ENCODE measurements at regions not wholly inside any gene's neighbourhood (a gene's known extent, or its start where the extent isn't known, plus 50 kb on each side); places are given as distances from the start of the nearest gene placed in this dataset.

DNA sequence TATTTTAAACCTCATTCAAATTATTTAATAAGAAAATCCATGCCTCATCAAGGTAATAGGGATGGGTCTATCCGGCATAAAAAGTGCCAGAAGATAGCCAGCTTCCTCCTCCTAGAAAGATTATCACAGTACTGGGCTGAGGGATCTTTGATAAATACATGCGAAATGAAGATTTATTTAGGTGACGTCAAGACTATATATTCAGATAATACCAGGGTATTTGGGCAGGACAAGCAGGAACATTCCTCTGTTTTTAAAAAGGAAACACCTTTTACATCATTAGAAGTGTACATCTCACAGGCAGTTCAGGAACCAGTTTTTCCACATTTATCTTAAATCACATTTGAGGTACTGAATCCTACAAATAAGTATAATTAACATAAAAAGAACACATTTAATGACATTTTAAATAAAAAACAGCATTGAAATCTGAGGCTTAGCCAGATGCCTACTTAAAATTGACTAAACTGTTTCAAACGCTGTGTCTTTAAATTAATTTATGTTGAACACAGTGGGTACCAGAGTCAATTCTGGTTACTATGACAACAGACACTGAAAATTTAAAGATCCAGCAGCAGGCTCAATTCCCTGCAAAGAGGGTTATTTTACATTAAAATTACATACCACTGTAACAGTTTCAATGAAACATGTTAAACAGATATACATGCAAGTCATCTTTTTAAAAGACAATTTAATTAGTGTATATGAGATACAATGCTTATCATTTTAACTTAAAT lies 124.7 kb upstream of the SLCO6A1 start:
- TF ChIP-seq, protein P1, sequence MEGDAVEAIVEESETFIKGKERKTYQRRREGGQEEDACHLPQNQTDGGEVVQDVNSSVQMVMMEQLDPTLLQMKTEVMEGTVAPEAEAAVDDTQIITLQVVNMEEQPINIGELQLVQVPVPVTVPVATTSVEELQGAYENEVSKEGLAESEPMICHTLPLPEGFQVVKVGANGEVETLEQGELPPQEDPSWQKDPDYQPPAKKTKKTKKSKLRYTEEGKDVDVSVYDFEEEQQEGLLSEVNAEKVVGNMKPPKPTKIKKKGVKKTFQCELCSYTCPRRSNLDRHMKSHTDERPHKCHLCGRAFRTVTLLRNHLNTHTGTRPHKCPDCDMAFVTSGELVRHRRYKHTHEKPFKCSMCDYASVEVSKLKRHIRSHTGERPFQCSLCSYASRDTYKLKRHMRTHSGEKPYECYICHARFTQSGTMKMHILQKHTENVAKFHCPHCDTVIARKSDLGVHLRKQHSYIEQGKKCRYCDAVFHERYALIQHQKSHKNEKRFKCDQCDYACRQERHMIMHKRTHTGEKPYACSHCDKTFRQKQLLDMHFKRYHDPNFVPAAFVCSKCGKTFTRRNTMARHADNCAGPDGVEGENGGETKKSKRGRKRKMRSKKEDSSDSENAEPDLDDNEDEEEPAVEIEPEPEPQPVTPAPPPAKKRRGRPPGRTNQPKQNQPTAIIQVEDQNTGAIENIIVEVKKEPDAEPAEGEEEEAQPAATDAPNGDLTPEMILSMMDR (optimal IDR thresholded peaks at IDR 0.05 in 1 of 3, IDR thresholded peaks at IDR 0.05 in 1 of 3, conservative IDR thresholded peaks at IDR 0.05 in 1 of 3; ENCODE audit: extremely low read depth in 1 of 3, insufficient read depth in 2 of 3, low read length in 3 of 3) = no peak
- no peak for TF ChIP-seq EZH2 (IDR thresholded peaks at IDR 0.05; ENCODE audit: low read length)
- H3K27me3 ChIP-seq (ENCODE audit: control insufficient read depth, extremely low read depth, insufficient read depth, low read length) = no peaks in the 10 kb centered on the region
- H3K79me2 ChIP-seq (ENCODE audit: control insufficient read depth, insufficient read depth, low read length) = no peaks in the 10 kb centered on the region
- H3K36me3 ChIP-seq (ENCODE audit: control insufficient read depth in 2 of 2, extremely low read depth in 1 of 2, insufficient read depth in 2 of 2, low read length in 2 of 2) = no peaks in the 10 kb centered on the region
- H2AFZ ChIP-seq (ENCODE audit: control insufficient read depth, low read length) = no peak overlapping the region
- H4K20me1 ChIP-seq (ENCODE audit: control insufficient read depth, extremely low read depth, insufficient read depth, low read length) = no peaks in the 10 kb centered on the region
- no peak overlapping the region for H3K27ac ChIP-seq (ENCODE audit: control insufficient read depth, insufficient read depth, low read length)
- no peaks in the 10 kb centered on the region for H3K9me1 ChIP-seq (ENCODE audit: control insufficient read depth, extremely low read depth, insufficient read depth, low read length)
- no peak for FAIRE-seq
- no peak overlapping the region for H3K9ac ChIP-seq (ENCODE audit: control insufficient read depth, extremely low read depth, insufficient read depth, low read length)
- H3K4me2 ChIP-seq (ENCODE audit: control insufficient read depth, extremely low read depth, insufficient read depth, low read depth, low read length) = no peak overlapping the region
- DNase-seq (ENCODE audit: low read depth, low spot score) = no peak
- dilution Hi-C loops (cut with MboI; ENCODE audit: extremely low pct_ligation_motif_present, low sequenced_read_pairs) = no loop called here
- no peaks in the 10 kb centered on the region for H3K9me3 ChIP-seq (ENCODE audit: control insufficient read depth, low read depth, low read length)
- H3K4me3 ChIP-seq (ENCODE audit: control insufficient read depth in 2 of 3, extremely low read depth in 1 of 3, insufficient read depth in 2 of 3, low read depth in 1 of 3, low read length in 3 of 3) = no peak overlapping the region
- H3K4me1 ChIP-seq (ENCODE audit: control insufficient read depth, extremely low read depth, insufficient read depth, low read length) = peaks cover 10% of the 10 kb centered on the region

DNA sequence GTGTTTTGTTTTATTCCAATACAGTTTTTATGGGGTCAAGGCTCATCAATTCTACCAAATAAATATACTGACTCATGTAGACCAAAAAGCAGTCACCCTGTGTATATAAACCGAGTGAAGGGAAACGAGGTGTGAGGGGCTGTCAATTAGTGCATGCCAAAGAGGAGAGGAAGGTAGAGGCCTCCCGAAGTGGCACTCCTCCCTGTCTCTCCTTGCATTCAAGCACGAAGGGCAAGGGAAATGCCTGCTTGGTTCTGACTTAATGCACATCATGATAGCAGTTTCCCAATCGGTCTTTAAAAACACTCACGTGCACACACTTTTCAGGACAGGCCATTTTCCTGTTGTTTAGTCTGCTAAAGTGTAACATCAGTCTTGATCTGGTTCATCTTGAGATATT lies 125.6 kb upstream of the SLCO6A1 start:
- no peak overlapping the region for H3K9ac ChIP-seq (ENCODE audit: control insufficient read depth, extremely low read depth, insufficient read depth, low read length)
- peaks cover 14% of the 10 kb centered on the region for H3K4me1 ChIP-seq (ENCODE audit: control insufficient read depth, extremely low read depth, insufficient read depth, low read length)
- no peak overlapping the region for H3K4me2 ChIP-seq (ENCODE audit: control insufficient read depth, extremely low read depth, insufficient read depth, low read depth, low read length)
- dilution Hi-C loops (cut with MboI; ENCODE audit: extremely low pct_ligation_motif_present, low sequenced_read_pairs) = no loop called here
- no peaks in the 10 kb centered on the region for H3K27me3 ChIP-seq (ENCODE audit: control insufficient read depth, extremely low read depth, insufficient read depth, low read length)
- TF ChIP-seq EZH2 (IDR thresholded peaks at IDR 0.05; ENCODE audit: low read length) = no peak
- TF ChIP-seq, protein P1 (optimal IDR thresholded peaks at IDR 0.05 in 1 of 3, IDR thresholded peaks at IDR 0.05 in 1 of 3, conservative IDR thresholded peaks at IDR 0.05 in 1 of 3; ENCODE audit: extremely low read depth in 1 of 3, insufficient read depth in 2 of 3, low read length in 3 of 3) = no peak
- H3K4me3 ChIP-seq (ENCODE audit: control insufficient read depth in 2 of 3, extremely low read depth in 1 of 3, insufficient read depth in 2 of 3, low read depth in 1 of 3, low read length in 3 of 3) = no peak overlapping the region
- H3K27ac ChIP-seq (ENCODE audit: control insufficient read depth, insufficient read depth, low read length) = no peak overlapping the region
- H4K20me1 ChIP-seq (ENCODE audit: control insufficient read depth, extremely low read depth, insufficient read depth, low read length) = no peaks in the 10 kb centered on the region
- no peak for FAIRE-seq
- H3K79me2 ChIP-seq (ENCODE audit: control insufficient read depth, insufficient read depth, low read length) = no peaks in the 10 kb centered on the region
- no peak overlapping the region for H2AFZ ChIP-seq (ENCODE audit: control insufficient read depth, low read length)
- H3K9me1 ChIP-seq (ENCODE audit: control insufficient read depth, extremely low read depth, insufficient read depth, low read length) = no peaks in the 10 kb centered on the region
- no peak for DNase-seq (ENCODE audit: low read depth, low spot score)
- no peaks in the 10 kb centered on the region for H3K9me3 ChIP-seq (ENCODE audit: control insufficient read depth, low read depth, low read length)
- H3K36me3 ChIP-seq (ENCODE audit: control insufficient read depth in 2 of 2, extremely low read depth in 1 of 2, insufficient read depth in 2 of 2, low read length in 2 of 2) = no peaks in the 10 kb centered on the region
